CD4-positive, alpha-beta memory T cell (primary cell): ENCODE measurements at regions not wholly inside any gene's neighbourhood (a gene's known extent, or its start where the extent isn't known, plus 50 kb on each side); places are given as distances from the start of the nearest gene placed in this dataset.

Source experiments
- CTCF ChIA-PET: fragments of 350-600 bp; sonication (Branson Sonifier 250); formaldehyde crosslinking; loops from one replicate; lab custom pipeline; 2021; ENCODE audit warnings: inconsistent platforms; ENCODE audit not compliant: partially characterized antibody; lab: Charles Lee
- POLR2A ChIA-PET: fragments of 350-600 bp; sonication (Branson Sonifier 250); formaldehyde crosslinking; loops from one replicate; lab custom pipeline; 2021; ENCODE audit not compliant: partially characterized antibody; lab: Charles Lee
- DNase-seq, 5 donors: peaks; one replicate each; pipeline versions ENCODE4 v3.0.0 to v3.0.0-alpha.2; 2020 to 2022; ENCODE audit warnings: mixed read lengths in 1 of 5
- H3K27ac ChIP-seq: one replicate; pipeline ENCODE4 v1.7.0; 2013; ENCODE audit warnings: low read depth, low read length
- H3K27me3 ChIP-seq: 2 replicates; pipeline ENCODE4 v1.7.0; 2013; ENCODE audit warnings: mild to moderate bottlenecking, low read length, moderate library complexity; ENCODE audit not compliant: insufficient read depth
- H3K36me3 ChIP-seq: 2 replicates; pipeline ENCODE4 v1.7.0; 2013; ENCODE audit warnings: mild to moderate bottlenecking, low read length, moderate library complexity; ENCODE audit not compliant: insufficient read depth
- H3K4me1 ChIP-seq: 2 replicates; pipeline ENCODE4 v1.7.0; 2013; ENCODE audit warnings: mild to moderate bottlenecking, low read length, moderate library complexity; ENCODE audit not compliant: insufficient read depth
- H3K4me3 ChIP-seq, 2 donors: one replicate each; pipeline ENCODE4 v1.7.0; 2013; ENCODE audit warnings: low read length in 2 of 2, mild to moderate bottlenecking in 1 of 2
- H3K9me3 ChIP-seq, 2 donors: one replicate each; pipeline ENCODE4 v1.7.0; 2013; ENCODE audit warnings: low read length in 2 of 2, control low read depth in 1 of 2; ENCODE audit not compliant: control insufficient read depth in 1 of 2
- H3K27ac Mint-ChIP-seq, 7 donors: one replicate each; pipeline ENCODE4 v1.8.0; 2020 to 2021; ENCODE audit warnings: mixed read lengths in 7 of 7, mild to moderate bottlenecking in 6 of 7, inconsistent platforms in 3 of 7, moderate library complexity in 3 of 7
- H3K27me3 Mint-ChIP-seq, 2 donors: one replicate each; pipeline ENCODE4 v1.8.0; 2020 to 2021; ENCODE audit warnings: mixed read lengths in 2 of 2
- H3K36me3 Mint-ChIP-seq, 2 donors: one replicate each; pipeline ENCODE4 v1.8.0; 2020 to 2021; ENCODE audit warnings: mixed read lengths in 2 of 2, inconsistent platforms in 1 of 2, mild to moderate bottlenecking in 1 of 2
- H3K4me1 Mint-ChIP-seq, 4 donors: one replicate each; pipeline ENCODE4 v1.8.0; 2020 to 2021; ENCODE audit warnings: mixed read lengths in 4 of 4, mild to moderate bottlenecking in 1 of 4
- H3K4me3 Mint-ChIP-seq, 8 donors: one replicate each; pipeline ENCODE4 v1.8.0; 2020 to 2021; ENCODE audit warnings: mixed read lengths in 8 of 8, mild to moderate bottlenecking in 7 of 8, moderate library complexity in 6 of 8, inconsistent platforms in 3 of 8
- H3K9me3 Mint-ChIP-seq, 8 donors: one replicate each; pipeline ENCODE4 v1.8.0; 2020 to 2021; ENCODE audit warnings: mixed read lengths in 8 of 8, mild to moderate bottlenecking in 5 of 8, inconsistent platforms in 3 of 8, moderate library complexity in 1 of 8
- intact Hi-C: fragments of 100-400 bp; cut with micrococcal nuclease; formaldehyde crosslinking; loops from one replicate; pipeline ENCODE4 v1.15.1; 2023

GRCh38 chr12:90028635-90029051 lies 320.0 kb upstream of the ATP2B1 start:
- DNase-seq, result peak in 2 of 5 donors; percentile 1 to 4
- H3K4me1 ChIP-seq, result peaks cover 17% of the 10 kb centered on the region
- H3K4me1 Mint-ChIP-seq, result peaks cover 11 to 16% (median 15%) of the 10 kb centered on the region in 4 donors
- CTCF ChIA-PET, result interaction anchor here (0.6 kb wide), 1 partner anchor 990 kb away, joined by 6 read pairs; no protein-coding TSS in a partner anchor
- POLR2A ChIA-PET, result no interaction called here
- H3K27me3 Mint-ChIP-seq, result no peaks in the 10 kb centered on the region
- no peaks in the 10 kb centered on the region for H3K36me3 Mint-ChIP-seq
- H3K27ac Mint-ChIP-seq, result peak overlapping the region; percentile 20 to 75 (median 56)
- peak overlapping the region in 5 of 8 donors; percentile 14 to 42 (median 35) for H3K4me3 Mint-ChIP-seq
- H3K27me3 ChIP-seq, result no peaks in the 10 kb centered on the region
- H3K9me3 Mint-ChIP-seq, result no peaks in the 10 kb centered on the region
- no peak overlapping the region for H3K4me3 ChIP-seq
- no peaks in the 10 kb centered on the region for H3K36me3 ChIP-seq
- H3K27ac ChIP-seq, result no peak overlapping the region
- H3K9me3 ChIP-seq, result no peaks in the 10 kb centered on the region
- intact Hi-C loops, result no loop called here

DNA sequence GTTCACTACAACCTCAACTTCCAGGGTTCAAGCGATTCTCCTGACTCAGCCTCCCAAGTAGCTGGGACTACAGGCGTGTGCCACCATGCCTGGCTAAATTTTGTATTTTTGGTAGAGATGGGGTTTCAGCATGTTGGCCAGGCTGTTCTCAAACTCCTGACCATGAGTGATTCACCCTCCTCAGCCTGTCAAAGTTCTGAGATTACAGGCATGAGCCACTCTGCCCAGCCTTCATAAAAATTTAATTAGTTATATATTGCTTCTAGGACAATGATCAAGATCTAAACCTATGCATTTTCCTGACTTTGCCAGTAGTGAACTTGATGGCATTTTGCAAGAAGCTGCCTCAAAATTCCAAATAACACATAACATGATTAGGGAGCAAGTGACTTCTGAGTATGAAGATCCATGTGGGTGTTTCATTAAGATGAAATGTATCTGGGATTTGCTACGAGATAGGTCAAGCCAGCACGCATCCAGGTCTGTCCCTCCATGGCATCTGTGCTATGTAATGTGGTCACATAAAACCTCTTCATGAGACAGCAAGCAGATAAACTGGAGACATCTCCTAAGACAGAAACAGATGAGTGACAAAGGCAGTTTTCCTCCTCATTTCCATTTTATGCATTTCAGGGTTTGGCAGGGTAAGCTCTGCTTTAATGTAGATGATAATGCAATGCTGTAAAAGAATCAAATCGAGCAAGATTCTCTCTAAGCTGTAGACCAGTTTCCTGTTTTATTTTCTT lies 319.4 kb upstream of the ATP2B1 start:
- peak overlapping the region; percentile 20 to 77 (median 56) for H3K27ac Mint-ChIP-seq
- H3K4me1 ChIP-seq, result peaks cover 17% of the 10 kb centered on the region
- intact Hi-C loops, result no loop called here
- H3K4me3 Mint-ChIP-seq, result peak overlapping the region in 4 of 8 donors; percentile 14 to 42 (median 25)
- H3K36me3 Mint-ChIP-seq, result no peaks in the 10 kb centered on the region
- no peaks in the 10 kb centered on the region for H3K9me3 Mint-ChIP-seq
- H3K27me3 Mint-ChIP-seq, result no peaks in the 10 kb centered on the region
- ChIA-PET POLR2A (no interaction called here), CTCF (no interaction called here)
- H3K9me3 ChIP-seq, result no peaks in the 10 kb centered on the region
- H3K4me3 ChIP-seq, result no peak overlapping the region
- H3K4me1 Mint-ChIP-seq, result peaks cover 11 to 16% (median 15%) of the 10 kb centered on the region in 4 donors
- no peaks in the 10 kb centered on the region for H3K27me3 ChIP-seq
- DNase-seq, result no peak
- H3K36me3 ChIP-seq, result no peaks in the 10 kb centered on the region
- no peak overlapping the region for H3K27ac ChIP-seq

- Histone ChIP-seq H3K27ac (no peak overlapping the region), H3K27me3 (no peaks in the 10 kb centered on the region), H3K4me3 (no peak overlapping the region), H3K36me3 (no peaks in the 10 kb centered on the region), H3K9me3 (no peaks in the 10 kb centered on the region), H3K4me1 (peaks cover 17% of the 10 kb centered on the region)
- Mint-ChIP-seq H3K4me3 (peak overlapping the region in 1 of 8 donors; percentile 12), H3K4me1 (peaks cover 11 to 16% (median 15%) of the 10 kb centered on the region in 4 donors), H3K27me3 (no peaks in the 10 kb centered on the region), H3K36me3 (no peaks in the 10 kb centered on the region), H3K27ac (no peak overlapping the region), H3K9me3 (no peaks in the 10 kb centered on the region)
- POLR2A ChIA-PET, result no interaction called here
- no peak for DNase-seq
- CTCF ChIA-PET, result no interaction called here
- intact Hi-C loops, result no loop called here
Measured at GRCh38 chr12:90027041-90027440, 318.4 kb upstream of the ATP2B1 start.

DNA sequence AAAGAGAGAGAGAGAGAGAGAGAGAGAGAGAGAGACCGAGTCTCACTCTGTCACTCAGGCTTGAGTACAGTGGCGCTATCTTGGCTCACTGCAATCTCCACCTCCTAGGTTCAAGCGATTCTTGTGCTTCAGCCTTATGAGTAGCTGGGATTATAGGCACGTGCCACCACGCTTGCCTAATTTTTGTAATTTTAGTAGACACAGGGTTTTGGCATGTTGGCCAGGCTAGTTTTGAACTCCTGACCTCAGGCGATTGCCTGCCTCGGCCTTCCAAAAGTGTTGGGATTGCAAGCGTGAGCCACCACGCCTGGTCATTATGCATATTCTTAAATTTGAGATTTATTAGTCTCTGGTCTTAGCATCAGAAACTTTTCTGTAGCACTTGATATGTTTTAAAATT lies 317.9 kb upstream of the ATP2B1 start:
- ChIA-PET CTCF (interaction anchor here (0.6 kb wide), 1 partner anchor 407 kb away, joined by 4 read pairs; no protein-coding TSS in a partner anchor), POLR2A (no interaction called here)
- Histone ChIP-seq H3K9me3 (no peaks in the 10 kb centered on the region), H3K27me3 (no peaks in the 10 kb centered on the region), H3K27ac (no peak overlapping the region), H3K36me3 (no peaks in the 10 kb centered on the region), H3K4me3 (no peak overlapping the region), H3K4me1 (peaks cover 17% of the 10 kb centered on the region)
- Mint-ChIP-seq H3K27ac (no peak overlapping the region), H3K36me3 (no peaks in the 10 kb centered on the region), H3K27me3 (no peaks in the 10 kb centered on the region), H3K9me3 (no peaks in the 10 kb centered on the region), H3K4me3 (no peak overlapping the region), H3K4me1 (peaks cover 11 to 16% (median 14%) of the 10 kb centered on the region in 4 donors)
- intact Hi-C loops, result no loop called here
- no peak for DNase-seq

DNA sequence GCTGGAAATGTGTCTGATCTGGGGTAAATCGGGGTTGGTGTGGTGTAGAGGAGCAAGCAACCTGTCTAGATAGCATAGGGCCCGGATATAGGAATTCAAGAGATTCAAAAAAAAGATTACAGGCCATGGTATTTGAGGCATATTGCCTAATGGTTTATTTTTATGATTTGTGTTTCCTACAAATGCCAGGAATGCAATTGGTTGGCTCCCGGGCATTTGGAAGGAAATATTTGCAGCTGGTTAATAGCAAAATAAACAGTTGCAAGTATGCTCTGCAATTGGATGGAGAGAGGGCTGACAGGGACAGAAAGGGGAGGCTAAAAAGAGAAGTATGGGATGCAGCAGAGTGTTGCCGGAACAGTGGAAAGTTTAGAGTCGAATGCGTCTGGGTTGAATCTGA lies 315.6 kb upstream of the ATP2B1 start:
- H3K4me3 ChIP-seq, result no peak overlapping the region
- no peak for DNase-seq
- peaks cover 11 to 16% (median 13%) of the 10 kb centered on the region in 4 donors for H3K4me1 Mint-ChIP-seq
- H3K4me3 Mint-ChIP-seq, result no peak overlapping the region
- H3K36me3 Mint-ChIP-seq, result no peaks in the 10 kb centered on the region
- H3K36me3 ChIP-seq, result no peaks in the 10 kb centered on the region
- H3K9me3 Mint-ChIP-seq, result no peaks in the 10 kb centered on the region
- no peaks in the 10 kb centered on the region for H3K9me3 ChIP-seq
- ChIA-PET POLR2A (no interaction called here), CTCF (no interaction called here)
- H3K27me3 Mint-ChIP-seq, result peaks cover 0 to 2% of the 10 kb centered on the region in 2 donors
- no peaks in the 10 kb centered on the region for H3K27me3 ChIP-seq
- H3K27ac ChIP-seq, result no peak overlapping the region
- H3K4me1 ChIP-seq, result peaks cover 14% of the 10 kb centered on the region
- no peak overlapping the region for H3K27ac Mint-ChIP-seq
- intact Hi-C loops, result no loop called here

DNA sequence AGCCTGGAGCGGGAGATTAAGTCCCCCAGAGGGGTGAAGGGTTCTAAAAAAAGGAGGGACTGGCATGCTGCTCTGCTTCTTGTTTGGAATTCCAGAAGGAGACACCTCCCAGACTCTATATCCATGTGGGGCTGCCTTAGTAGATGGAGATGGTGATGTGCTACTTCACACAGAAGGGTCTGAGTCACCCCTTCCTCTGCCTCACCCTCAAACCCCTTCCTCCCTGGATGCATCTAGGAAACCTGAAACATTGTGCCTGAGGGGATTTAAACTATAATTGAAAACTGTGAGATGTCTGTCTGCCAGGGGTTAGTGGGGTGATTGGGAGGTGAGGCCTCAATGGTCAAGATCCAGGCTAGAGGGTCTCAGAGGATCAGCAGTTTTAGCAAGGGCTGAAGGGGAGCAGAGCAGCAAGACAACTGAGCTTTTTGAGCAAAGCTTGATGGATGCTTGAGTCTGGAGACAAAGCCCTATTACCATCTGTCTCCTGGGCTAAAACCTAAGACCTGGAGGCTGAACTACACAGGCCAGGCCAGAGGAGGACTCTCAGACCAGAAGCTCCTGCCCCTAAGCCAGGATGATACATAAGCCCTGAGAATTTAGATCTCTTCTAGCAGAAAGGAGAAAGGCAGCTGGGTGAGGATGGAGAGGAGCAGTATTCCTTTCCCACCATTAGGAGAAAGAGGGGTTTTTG lies 314.7 kb upstream of the ATP2B1 start:
- H3K27ac Mint-ChIP-seq, result no peak overlapping the region

DNA sequence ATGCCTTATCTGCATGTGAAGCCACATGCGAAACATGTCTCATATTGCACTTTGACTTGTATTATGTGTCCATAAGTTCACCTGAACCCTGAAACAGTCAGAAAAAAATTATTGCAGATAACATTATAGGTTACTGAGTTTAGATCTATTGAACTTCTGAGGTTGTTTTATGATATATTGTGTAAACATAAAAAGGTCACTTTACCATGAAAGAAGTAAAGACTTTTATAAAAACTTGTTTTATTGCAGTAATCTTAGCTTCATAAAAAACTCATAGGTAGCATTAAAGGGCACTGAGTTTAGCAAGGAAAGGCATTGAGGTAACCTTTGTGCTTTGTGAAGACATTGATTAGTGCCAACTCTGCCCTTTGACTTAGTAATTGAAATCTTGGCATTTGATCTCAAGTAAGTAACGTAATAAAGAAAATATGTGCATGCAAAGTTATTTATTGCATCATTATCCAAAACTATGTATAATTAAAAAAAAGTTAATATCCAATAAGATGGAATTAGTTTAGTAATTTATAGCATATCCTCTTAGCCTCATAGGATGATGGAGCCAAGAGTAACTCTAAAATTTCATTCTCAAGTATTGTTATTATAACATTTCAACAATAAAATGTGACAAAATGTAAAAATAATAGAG lies 313.3 kb upstream of the ATP2B1 start:
- Histone ChIP-seq H3K9me3 (no peaks in the 10 kb centered on the region), H3K27ac (no peak overlapping the region), H3K36me3 (no peaks in the 10 kb centered on the region), H3K4me1 (no peaks in the 10 kb centered on the region), H3K27me3 (no peaks in the 10 kb centered on the region), H3K4me3 (no peak overlapping the region)
- Mint-ChIP-seq H3K4me3 (no peak overlapping the region), H3K27ac (no peak overlapping the region), H3K27me3 (peaks cover 2% of the 10 kb centered on the region in 2 donors), H3K36me3 (no peaks in the 10 kb centered on the region), H3K9me3 (peaks cover 0 to 2% (median 0%) of the 10 kb centered on the region in 8 donors), H3K4me1 (peaks cover 0 to 2% (median 0%) of the 10 kb centered on the region in 4 donors)
- intact Hi-C loops, result no loop called here
- ChIA-PET CTCF (interaction anchor here (1.1 kb wide), 1 partner anchor 1004 kb away, joined by 3 read pairs; no protein-coding TSS in a partner anchor), POLR2A (no interaction called here)
- DNase-seq, result no peak

More for the DNA sequence above, 314.7 kb upstream of the ATP2B1 start:
- H3K36me3 ChIP-seq, result no peaks in the 10 kb centered on the region
- Mint-ChIP-seq H3K27me3 (peaks cover 2% of the 10 kb centered on the region in 2 donors), H3K4me3 (no peak overlapping the region), H3K4me1 (peaks cover 4 to 9% (median 4%) of the 10 kb centered on the region in 4 donors), H3K36me3 (no peaks in the 10 kb centered on the region), H3K9me3 (peaks cover 0 to 2% (median 0%) of the 10 kb centered on the region in 8 donors)
- no peak for DNase-seq
- intact Hi-C loops, result no loop called here
- no peaks in the 10 kb centered on the region for H3K27me3 ChIP-seq
- ChIA-PET CTCF (no interaction called here), POLR2A (no interaction called here)
- no peaks in the 10 kb centered on the region for H3K9me3 ChIP-seq
- H3K4me3 ChIP-seq, result no peak overlapping the region
- H3K4me1 ChIP-seq, result peaks cover 5% of the 10 kb centered on the region
- H3K27ac ChIP-seq, result no peak overlapping the region
